ENCODE measurements at regions not wholly inside any gene's neighbourhood (a gene's known extent, or its start where the extent isn't known, plus 50 kb on each side); places are given as distances from the start of the nearest gene placed in this dataset.
"Not testable (repeated sequence)": the region's sequence is repeated elsewhere in the genome, so short reads cannot be mapped to it uniquely, and the experiment has no call there.

DNA sequence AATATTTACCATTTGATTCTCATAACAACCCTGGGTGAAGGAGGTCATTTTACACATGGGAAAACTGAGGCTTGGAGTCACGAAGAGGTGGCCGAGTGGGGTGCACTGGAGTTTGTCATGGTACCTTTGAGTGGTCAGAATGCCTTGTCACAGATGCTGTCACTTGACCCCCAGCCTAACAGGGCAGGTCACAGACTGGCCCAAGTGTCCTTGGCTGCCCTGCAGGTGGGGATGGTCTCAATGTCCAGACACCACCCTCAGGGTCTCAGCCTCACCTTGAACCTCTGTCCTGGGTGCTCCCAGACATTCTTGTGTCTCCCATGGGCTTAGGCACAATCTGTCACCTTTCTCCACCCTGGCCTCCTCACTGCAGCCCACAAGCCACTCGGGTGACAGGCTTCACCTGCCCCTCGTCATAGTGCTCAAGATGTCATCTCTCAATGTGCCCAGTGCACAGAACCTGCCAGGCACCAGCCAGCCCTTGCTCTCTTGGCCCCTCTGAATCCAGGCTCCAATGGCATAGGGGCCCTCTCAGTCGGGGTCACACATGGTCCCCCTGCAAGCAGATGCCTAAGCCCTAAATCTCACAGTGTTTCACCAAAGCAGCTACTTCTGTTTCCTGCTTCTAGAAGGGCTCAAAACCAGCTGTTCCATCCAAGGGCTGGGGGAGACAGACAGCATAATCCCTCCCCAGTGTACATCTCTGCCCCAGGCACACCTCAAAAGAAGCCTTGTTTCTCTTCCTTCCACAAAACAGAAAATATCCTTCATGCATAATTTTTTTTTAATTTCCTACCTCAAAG is 76.8 kb upstream of the NANOS1 start:
- no peak for DNase-seq

DNA sequence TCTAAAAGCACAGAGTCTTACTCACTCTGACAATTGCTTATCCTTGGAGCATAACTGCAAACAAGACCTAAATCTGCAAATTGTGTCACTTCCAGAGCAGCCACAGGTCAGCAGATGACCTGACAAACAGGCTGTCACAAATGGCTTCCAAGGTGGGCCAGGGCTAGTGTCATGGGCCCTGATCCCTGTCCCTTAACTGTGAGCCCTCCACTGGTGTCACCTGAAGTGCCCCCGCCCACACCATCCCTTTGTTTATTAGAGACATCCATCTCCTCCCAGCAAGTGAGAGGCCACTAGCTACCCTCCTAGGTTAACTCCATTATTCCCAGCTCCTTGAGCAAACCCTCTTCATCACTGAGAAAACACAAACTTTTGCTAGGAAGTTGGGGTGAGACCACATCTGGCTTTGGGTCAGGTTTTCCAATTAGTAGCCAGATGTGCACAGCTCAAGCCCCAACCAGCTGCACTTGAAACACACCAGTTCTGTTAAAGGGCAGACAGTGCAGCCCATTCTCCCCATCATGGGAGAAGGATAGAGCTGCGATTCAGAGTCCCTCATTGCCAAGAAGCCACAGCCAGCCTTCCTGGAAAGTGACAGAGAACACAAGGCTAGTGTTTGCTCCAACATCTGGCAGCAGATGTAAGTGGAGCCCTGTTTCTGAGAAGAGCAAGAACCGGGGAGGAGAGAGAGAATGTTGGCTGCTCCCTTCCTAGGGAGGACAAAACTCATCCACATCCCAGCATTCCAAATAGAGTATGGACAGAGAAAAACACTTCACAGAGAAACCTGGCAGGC is 75.7 kb upstream of the NANOS1 start:
- DNase-seq, result no peak

DNA sequence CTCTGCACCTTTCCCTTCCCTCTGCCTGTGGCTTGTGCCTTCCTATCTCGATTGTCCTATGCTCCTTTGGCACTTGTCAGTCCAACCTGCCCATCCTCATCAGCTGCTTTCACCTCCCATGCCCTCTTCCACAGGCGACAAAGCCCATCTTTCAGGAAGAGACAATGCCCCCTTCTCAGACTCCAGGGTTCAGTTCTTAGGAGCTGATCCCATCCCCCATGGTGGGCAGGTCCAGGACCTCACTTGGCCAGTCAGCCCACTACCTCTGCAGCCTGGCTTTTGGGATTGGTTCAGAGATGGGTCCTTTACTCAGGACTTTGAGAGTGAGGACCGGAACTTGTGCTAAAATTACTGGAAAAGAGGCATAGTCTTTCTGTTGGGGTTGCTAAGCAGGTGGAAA is 74.0 kb upstream of the NANOS1 start:
- no peak for DNase-seq

DNA sequence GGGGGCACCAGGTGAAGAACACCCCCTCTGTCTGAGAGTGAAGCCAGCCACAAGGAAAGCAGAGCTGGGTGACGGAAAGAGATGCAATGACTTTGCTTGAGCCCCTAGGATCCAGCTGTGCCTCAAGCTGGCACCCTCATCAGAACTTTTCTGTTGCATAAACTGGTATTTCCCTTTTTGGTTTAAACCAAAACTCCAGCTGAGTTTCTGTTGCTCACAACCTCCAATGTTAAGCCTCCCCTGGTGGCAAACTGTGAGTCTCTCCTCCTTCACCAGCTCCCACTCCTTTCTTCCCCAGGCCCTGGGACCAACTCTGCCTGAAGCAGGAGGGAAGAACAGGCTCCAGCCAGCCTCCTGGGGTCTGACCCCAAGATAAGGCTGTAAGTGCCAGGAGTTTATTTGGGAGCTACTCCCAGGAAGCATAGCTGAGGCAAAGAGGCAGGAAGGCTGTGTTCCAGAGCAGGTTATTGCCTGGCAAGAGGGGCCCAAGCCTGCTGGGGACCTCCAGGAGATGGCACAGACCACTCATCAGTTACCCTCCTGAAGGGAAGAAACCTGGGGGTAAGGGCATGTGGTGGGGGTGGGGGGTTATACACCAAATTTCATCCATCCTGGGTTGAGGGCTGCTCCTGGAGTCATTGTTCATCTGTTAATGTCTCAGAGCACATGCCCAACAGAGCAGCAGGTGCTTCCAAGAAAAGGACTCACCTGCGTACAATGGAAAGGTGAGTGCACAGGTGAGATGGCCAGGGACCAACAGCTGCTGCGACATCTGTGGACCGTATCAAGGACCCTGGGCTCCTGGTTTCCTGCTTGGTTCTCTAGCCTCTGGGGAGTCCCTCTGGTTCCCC is 73.3 kb upstream of the NANOS1 start:
- DNase-seq, result peak; percentile 71 to 83

DNA sequence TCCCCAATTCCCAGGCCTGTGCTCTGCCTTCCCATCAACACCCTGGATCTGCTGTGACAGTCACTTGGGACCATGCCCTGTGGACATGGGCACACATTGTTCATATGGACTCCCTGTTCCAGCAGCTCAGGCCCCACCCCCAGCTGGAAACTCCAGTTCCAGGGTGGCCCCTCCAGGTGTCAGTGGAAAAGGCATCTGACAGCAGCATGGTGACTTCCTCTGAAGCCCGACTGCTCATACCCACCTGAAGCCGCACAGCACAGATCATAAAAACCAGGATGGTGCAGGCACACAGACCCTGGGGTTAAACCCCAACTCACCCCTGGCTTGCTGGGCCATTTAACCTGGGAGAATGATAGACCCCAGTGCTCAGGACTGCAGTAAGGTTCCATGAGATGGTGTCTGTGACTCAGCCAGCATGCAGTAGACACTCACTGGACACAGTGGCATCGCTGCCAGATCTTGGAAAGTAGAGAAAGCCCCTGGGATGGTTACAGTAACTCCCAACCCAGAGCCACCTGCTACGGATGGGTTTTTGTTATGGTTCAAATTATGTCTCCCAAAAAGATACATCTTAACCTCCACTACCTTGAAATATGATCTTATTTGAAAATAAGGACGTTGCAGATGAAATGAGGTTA is 72.6 kb upstream of the NANOS1 start:
- no peak for DNase-seq

DNA sequence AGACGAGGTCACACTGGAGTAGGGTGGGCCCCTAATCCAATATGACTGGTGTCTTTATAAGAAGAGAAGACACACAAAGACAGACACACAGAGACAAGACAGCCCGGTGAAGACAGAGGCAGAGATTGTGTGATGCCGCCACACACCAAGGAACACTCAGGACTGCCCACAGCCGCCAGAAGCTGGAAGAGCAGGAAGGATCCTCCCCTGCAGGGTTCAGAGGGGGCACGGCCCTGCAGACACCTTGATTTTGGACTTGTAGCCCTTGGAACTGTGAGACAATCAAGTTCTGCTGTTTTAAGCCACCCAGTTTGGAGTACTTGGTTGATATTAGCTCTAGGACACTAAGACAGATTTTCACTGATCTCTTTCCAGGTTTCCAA is 72.1 kb upstream of the NANOS1 start:
- no peak for DNase-seq

DNA sequence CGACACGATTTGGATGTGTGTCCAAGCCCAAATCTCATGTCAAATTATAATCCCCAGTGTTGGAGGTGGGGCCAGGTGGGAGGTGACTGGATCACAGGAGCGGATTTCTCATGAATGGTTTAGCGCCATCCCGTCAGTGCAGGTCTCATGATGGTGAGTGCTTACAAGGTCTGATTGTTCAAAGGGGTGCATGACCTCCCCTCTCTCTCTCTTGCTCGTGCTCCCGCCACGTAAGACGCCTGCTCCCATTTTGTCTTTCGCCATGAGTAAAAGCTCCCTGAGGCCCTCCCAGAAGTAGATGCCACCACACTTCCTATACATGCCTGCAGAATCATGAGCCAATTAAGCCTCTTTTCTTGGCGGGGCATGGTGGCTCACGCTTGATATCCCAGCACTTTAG is 71.5 kb upstream of the NANOS1 start:
- DNase-seq, result no peak

DNA sequence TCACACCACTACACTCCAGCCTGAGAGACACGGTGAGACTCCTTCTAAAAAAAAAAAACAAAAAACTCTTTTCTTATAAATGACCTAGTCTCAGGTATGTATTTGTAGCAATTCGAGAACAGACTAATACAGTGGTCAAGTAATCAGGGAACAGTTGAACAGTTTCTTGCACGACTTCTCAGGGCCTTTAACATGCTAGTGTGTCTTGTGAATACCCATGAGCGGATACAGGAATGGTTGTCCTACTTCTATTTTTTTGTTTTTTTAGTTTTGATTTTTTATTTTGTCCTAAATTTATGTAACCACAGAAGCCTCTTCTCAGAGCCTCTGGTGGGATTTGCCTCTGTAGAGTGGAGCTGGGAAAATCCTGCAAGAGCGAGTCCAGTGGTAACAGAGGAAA is 71.0 kb upstream of the NANOS1 start:
- no peak for DNase-seq

DNA sequence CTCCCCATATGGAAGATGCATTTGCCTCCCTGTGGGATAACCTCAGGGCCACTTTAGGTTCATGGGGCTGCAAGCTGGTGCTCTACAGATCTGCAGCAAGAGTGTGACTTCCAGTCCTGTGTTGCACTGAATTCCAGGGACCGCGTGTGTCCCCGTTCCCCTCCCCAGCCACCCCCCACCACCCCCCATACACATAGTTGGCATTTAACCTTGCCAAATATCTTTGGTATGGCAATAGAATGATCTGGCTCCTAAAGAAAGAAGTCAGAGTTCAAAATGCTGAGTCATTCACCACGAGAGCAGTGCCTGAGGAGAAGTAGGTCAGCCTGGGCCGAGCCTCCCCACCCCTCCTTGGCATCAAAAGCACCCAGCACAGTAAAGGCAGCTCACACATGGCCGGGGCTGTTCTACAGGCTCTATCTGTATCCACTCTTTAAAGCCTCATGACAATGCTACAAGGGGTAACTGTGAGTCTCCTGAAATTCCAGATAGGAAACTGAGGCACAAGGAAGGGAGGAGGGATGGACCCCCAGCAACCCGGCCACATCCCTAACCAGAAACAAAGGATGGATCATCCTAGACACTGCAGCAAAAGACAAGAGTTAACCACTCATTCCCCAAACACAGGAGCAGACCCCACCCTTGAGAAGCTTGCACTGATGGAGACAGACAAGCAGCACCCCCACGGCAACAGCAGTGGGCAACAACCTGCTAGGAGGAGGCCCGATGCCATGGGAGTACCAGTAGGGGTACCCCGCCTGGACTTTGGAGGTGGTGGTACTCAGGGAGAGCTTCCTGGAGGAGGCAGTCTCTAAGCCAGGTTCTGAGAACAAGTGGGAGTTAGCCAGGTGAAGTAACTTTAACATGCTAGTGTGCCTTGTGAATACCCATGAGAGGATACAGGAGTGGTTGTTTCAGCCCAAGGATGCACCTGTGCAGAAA is 70.3 kb upstream of the NANOS1 start:
- peak; percentile 72 to 90 for DNase-seq

DNA sequence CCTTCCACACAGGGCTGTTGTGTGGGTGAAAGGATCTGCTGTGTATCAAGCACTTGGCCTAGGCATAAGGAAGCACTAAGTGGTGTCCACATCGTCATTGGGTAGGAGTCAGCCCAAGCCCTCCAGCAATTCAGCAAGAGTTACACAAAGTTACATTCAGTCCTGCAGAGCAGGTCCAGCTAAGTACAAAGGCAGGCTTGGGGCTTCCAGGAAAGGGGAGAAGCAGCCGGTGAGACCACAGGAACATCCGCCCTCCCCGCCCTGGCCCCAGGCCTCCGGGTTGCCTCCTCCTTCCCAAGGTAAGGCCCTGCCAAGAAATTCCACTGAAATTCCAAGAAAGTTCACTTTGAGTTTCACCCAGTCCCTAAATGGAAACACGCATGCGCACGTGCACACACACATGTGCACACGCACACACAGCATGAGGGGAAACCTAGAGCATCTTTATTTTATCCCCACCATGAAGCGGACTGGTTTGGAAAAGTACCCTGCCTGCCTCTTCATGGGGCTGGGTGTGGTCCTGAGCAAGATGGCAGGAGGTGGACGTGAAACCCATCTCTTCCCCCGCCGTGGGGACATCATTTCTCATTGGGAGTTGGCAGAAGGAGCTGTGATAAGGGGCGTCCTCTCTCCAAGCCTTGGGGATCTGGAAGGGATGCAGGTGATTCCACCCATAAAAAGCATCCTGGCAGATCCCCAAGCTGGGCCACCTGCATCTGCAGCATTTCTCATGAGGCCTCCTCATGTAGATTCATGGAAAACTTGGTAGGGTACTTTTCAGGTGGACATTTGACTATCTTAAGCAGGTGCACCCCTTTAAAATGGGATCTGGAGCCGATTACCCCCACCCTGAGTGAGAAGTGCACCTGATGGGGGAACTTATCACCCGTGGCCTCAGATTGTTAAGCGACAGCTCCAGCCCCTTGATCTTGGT is 69.1 kb upstream of the NANOS1 start:
- peak in 1 of 2 donors; percentile 49 for DNase-seq

DNA sequence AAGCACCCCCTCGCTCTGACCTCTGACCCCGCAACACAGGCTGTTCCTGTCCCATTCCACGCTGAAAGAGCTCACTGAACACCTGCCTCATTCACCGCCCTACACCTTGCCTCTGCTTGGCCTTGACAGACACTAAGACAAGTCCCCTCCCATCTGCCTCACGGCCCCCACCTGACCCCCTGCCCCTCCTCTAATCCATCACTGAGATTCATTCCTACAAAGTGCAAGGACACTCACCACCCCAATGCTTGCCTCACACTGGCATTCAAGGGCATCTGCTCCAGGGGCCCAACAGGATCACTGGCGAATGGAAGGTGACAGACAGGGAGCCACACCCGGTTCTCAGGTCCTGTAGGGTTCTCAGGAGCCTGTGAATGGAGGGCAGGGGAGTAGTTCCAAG is 68.1 kb upstream of the NANOS1 start:
- DNase-seq, result no peak

DNA sequence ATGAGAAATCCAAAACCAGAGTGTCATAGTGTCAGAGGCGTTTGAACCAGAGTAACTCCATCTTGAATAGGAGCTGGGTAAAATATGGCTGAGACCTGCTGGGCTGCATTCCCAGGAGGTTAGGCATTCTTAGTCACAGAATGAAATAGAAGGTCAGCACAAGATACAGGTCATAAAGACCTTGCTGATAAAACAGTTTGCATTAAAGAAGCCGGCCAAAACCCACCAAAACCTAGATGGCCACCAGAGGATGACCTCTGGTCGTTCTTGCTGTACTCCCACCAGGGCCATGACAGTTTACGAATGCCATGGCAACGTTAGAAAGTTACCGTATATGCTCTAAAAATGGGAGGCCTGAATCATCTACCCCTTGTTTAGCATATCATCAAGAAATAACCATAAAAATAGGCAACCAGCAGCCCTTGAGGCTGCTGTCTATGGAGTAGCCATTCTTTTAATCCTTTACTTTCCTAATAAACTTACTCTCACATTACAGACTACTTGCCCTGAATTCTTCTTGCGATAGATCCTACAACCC is 67.1 kb upstream of the NANOS1 start:
- not testable (repeated sequence) for DNase-seq

DNA sequence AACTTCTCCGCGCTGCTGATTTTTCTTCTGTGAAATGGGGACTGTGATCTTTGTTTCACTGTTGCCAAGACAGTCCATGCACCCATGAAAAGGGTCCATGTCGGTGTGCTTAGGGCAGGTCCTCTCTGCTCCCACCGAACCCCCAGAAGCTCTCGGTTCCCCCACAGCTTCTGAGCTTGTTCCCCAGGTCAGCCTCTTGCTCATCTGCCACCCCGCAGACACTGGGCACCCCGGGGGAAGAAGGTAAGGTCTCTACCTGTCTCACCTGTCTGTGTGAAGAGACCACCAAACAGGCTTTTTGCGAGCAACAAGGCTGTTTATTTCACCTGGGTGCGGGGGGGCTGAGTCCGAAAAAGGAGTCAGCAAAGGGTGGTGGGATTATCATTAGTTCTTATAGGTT is 66.2 kb upstream of the NANOS1 start:
- DNase-seq, result no peak

DNA sequence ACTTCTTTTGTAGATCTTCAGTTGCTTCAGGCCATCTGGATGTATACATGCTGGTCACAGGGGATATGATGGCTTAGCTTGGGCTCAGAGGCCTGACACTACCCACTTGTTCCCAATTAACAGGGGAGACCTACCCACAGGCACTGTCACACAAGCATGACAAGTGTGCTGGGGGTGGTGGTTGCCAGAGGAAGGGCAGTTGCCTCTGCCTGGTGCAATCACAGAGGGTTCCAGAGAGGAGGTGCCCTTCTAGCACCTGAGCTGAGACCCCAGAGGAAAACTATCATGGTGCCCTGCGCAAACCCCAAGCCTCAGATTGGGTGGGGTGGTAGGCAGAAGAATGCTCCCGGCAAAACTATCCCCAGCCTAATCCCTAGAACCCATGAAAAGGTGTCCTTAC is 65.6 kb upstream of the NANOS1 start:
- peak in 1 of 2 donors; percentile 56 for DNase-seq

DNA sequence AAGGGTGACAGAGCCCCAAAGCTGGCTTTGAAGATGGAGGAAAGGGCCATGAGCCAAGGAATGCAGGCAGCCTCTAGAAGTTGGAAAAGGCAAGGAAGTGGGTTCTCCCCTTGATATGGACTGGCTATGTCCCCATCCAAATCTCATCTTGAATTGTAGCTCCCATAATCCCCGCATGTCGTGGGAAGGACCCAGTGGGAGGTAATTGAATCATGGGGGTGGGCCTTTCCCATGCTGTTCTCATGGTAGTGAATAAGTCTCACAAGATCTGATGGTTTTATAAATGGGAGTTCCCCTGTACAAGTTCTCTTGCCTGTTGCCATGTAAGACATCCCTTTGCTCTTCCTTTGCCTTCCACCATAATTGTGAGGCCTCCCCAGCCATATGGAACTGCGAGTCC is 65.0 kb upstream of the NANOS1 start:
- peak in 1 of 2 donors; percentile 73 for DNase-seq

DNA sequence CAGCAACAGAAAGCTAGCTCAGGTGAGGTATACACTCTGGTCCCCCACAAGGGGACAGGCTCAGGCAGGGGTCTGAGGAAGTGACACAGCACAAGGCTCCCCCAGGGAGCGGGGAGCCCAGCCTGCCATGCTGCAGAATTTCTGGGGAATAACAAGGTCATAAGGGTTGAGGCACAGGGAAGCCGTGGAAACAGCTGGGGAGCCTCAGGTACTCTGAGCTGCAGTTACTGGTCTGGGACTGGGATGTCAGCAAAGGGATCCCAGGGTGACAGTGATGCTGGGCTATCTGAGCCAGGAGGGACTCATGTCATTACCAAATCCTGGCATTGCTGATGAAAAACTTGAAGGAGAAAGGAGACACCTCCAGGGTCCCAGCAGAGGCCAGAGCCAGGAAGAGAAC is 64.4 kb upstream of the NANOS1 start:
- DNase-seq, result no peak

DNA sequence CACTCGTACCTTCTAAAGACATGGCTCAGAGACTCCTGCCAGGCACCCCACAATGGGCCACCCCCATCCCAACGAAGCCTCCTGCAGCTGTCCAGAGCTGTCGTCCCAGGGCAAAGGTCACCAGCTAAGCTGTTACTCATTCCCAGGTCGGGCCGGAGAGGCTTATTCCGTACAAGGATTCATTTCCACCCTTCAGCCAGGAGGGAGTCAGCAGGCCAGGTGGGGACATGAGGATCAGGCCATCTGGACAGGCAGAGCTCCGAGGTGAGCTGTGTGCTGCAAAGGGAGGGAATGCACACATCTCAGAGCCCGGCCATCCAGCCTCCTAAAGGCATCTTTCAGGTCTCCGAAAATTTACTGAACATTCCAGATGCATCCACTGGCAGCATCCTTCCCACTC is 63.9 kb upstream of the NANOS1 start:
- DNase-seq, result no peak

DNA sequence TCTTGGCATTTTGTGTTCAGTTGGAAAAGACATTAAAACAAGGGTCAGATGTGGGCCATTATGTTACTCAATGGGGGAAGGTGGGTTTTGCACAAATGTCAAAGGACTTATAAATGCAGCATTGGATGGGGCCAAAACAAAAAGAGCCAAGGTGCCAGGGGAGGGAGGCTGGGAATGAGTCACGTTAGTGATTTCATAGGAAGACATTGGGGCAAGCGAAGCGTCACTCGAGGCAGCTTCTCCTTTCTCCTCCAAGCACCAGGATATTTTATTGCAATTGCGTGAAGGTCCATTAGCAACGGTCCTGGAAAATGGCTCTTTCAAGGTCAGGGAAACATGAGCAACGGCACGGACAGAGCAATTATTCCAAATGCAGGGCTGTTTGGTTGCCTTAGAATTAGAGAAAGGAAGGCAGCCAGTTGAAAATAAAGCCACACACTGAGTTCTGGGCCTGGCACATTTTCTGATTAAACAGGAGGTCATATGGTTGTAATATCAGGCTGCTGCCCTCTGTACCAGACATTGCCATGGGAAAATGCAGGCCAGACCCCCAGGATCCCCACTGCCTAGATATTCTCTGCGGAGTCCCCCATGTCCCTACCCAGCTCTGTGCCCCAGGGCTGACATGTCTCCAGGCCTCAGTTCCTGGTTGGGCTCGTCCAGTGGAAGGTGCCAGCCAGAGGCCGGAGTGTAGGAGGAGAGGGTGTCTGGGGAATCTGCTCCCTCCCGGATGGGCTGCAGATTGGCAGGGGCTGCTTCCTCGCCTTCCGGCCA is 63.3 kb upstream of the NANOS1 start:
- peak in 1 of 2 donors; percentile 37 for DNase-seq

DNA sequence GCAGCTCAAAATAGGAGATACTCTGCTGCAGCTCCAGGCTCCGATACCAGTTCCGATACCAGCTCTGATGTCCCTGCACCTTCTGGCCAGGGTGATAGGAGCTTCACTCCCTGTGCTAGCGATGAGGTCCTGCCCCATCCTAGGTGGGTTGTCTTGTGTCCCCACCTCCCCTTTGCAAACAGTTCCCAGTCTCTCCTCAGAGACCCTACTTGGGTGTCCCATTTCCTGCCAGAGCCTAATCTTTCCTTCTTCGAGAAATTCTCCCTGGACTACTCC is 62.7 kb upstream of the NANOS1 start:
- no peak for DNase-seq

DNA sequence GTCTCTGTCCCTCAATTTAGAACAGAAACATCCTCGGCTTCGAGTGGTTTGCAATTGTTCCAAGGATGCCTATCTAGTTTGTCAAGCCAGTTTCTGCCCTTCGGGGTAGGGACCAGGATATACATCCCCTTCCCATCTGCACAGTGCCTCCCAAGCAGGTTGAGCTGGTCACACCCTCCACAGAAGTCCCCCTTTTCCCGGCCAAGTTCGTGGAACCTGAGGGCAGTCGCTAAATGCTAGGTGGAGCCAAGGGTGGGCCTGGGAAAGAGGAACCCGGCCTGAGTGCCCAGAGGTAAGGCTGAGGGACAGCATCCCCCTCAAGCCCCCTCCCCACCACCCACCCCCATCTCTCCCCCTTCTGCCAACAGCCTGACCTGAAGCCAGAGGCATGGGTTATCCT is 62.4 kb upstream of the NANOS1 start:
- DNase-seq, result no peak

Data from inflammatory macrophage treated with lipopolysaccharide for 1 hour (primary cell).